Neuron (in vitro differentiated cells): ENCODE measurements at regions not wholly inside any gene's neighbourhood (a gene's known extent, or its start where the extent isn't known, plus 50 kb on each side); places are given as distances from the start of the nearest gene placed in this dataset.

Experiments
- H2AFZ ChIP-seq: one replicate; pipeline ENCODE4 v1.6.1; 2013; ENCODE audit warnings: low read depth, mild to moderate bottlenecking, inconsistent platforms, low read length, moderate library complexity
- H3K27me3 ChIP-seq: one replicate; pipeline ENCODE4 v1.6.1; 2013; ENCODE audit warnings: low read length; ENCODE audit not compliant: insufficient read depth
- H3K36me3 ChIP-seq: one replicate; pipeline ENCODE4 v1.6.1; 2013; ENCODE audit warnings: low read length; ENCODE audit not compliant: insufficient read depth
- H3K4me1 ChIP-seq: one replicate; pipeline ENCODE4 v1.6.1; 2013; ENCODE audit warnings: low read length; ENCODE audit not compliant: insufficient read depth
- H3K4me3 ChIP-seq: 2 replicates; pipeline ENCODE4 v1.5.1; 2013; ENCODE audit warnings: mild to moderate bottlenecking, low read length, moderate library complexity
- H3K9me3 ChIP-seq: one replicate; pipeline ENCODE4 v1.6.1; 2013; ENCODE audit warnings: low read length

GRCh38 chr5:124087752-124088151 is 575.8 kb downstream of the CSNK1G3 start:
- H2AFZ ChIP-seq = no peak overlapping the region
- H3K9me3 ChIP-seq = no peaks in the 10 kb centered on the region
- H3K36me3 ChIP-seq = no peaks in the 10 kb centered on the region
- peaks cover 32% of the 10 kb centered on the region for H3K4me1 ChIP-seq
- no peak overlapping the region for H3K4me3 ChIP-seq
- no peaks in the 10 kb centered on the region for H3K27me3 ChIP-seq

- H3K4me1 ChIP-seq = no peaks in the 10 kb centered on the region
- no peaks in the 10 kb centered on the region for H3K36me3 ChIP-seq
- no peaks in the 10 kb centered on the region for H3K27me3 ChIP-seq
- no peak overlapping the region for H3K4me3 ChIP-seq
- no peaks in the 10 kb centered on the region for H3K9me3 ChIP-seq
- no peak overlapping the region for H2AFZ ChIP-seq
Measured at GRCh38 chr5:124080256-124080655, 568.3 kb downstream of the CSNK1G3 start.

- no peaks in the 10 kb centered on the region for H3K4me1 ChIP-seq
Measured at GRCh38 chr5:124079062-124079461, 567.1 kb downstream of the CSNK1G3 start.

GRCh38 chr5:124074500-124074899 is 562.5 kb downstream of the CSNK1G3 start:
- H2AFZ ChIP-seq = no peak overlapping the region
- no peak overlapping the region for H3K4me3 ChIP-seq
- H3K27me3 ChIP-seq = no peaks in the 10 kb centered on the region
- no peaks in the 10 kb centered on the region for H3K36me3 ChIP-seq
- H3K9me3 ChIP-seq = no peaks in the 10 kb centered on the region
- no peaks in the 10 kb centered on the region for H3K4me1 ChIP-seq

More at GRCh38 chr5:124079062-124079461, 567.1 kb downstream of the CSNK1G3 start:
- H3K36me3 ChIP-seq = no peaks in the 10 kb centered on the region
- no peak overlapping the region for H2AFZ ChIP-seq
- H3K9me3 ChIP-seq = no peaks in the 10 kb centered on the region
- H3K27me3 ChIP-seq = no peaks in the 10 kb centered on the region
- no peak overlapping the region for H3K4me3 ChIP-seq

GRCh38 chr5:124072570-124072969 is 560.6 kb downstream of the CSNK1G3 start:
- Histone ChIP-seq H3K4me3 (no peak overlapping the region), H3K9me3 (no peaks in the 10 kb centered on the region), H3K27me3 (no peaks in the 10 kb centered on the region), H3K4me1 (no peaks in the 10 kb centered on the region), H3K36me3 (no peaks in the 10 kb centered on the region), H2AFZ (no peak overlapping the region)

- H2AFZ ChIP-seq = no peak overlapping the region
- H3K4me1 ChIP-seq = no peaks in the 10 kb centered on the region
- H3K4me3 ChIP-seq = no peak overlapping the region
- H3K36me3 ChIP-seq = no peaks in the 10 kb centered on the region
- no peaks in the 10 kb centered on the region for H3K9me3 ChIP-seq
- no peaks in the 10 kb centered on the region for H3K27me3 ChIP-seq
Measured at GRCh38 chr5:124071039-124071438, 559.1 kb downstream of the CSNK1G3 start.

- Histone ChIP-seq H3K27me3 (no peaks in the 10 kb centered on the region), H3K36me3 (no peaks in the 10 kb centered on the region), H3K4me3 (no peak overlapping the region), H3K4me1 (no peaks in the 10 kb centered on the region), H2AFZ (no peak overlapping the region), H3K9me3 (no peaks in the 10 kb centered on the region)
Measured at GRCh38 chr5:124065508-124065907, 553.5 kb downstream of the CSNK1G3 start.

- Histone ChIP-seq H3K36me3 (no peaks in the 10 kb centered on the region), H3K4me1 (no peaks in the 10 kb centered on the region), H3K9me3 (no peaks in the 10 kb centered on the region), H3K4me3 (no peak overlapping the region), H3K27me3 (no peaks in the 10 kb centered on the region), H2AFZ (no peak overlapping the region)
Measured at GRCh38 chr5:124064956-124065355, 553.0 kb downstream of the CSNK1G3 start.

GRCh38 chr5:124061663-124062062 is 549.7 kb downstream of the CSNK1G3 start:
- no peaks in the 10 kb centered on the region for H3K27me3 ChIP-seq
- H2AFZ ChIP-seq = no peak overlapping the region
- H3K9me3 ChIP-seq = no peaks in the 10 kb centered on the region
- H3K4me3 ChIP-seq = no peak overlapping the region
- H3K36me3 ChIP-seq = no peaks in the 10 kb centered on the region
- H3K4me1 ChIP-seq = no peaks in the 10 kb centered on the region

GRCh38 chr5:124061068-124061430 is 549.1 kb downstream of the CSNK1G3 start:
- Histone ChIP-seq H3K9me3 (no peaks in the 10 kb centered on the region), H3K27me3 (no peaks in the 10 kb centered on the region), H3K36me3 (no peaks in the 10 kb centered on the region), H2AFZ (no peak overlapping the region), H3K4me3 (no peak overlapping the region), H3K4me1 (no peaks in the 10 kb centered on the region)

GRCh38 chr5:124060413-124061067 is 548.6 kb downstream of the CSNK1G3 start:
- H3K9me3 ChIP-seq = no peaks in the 10 kb centered on the region
- no peak overlapping the region for H3K4me3 ChIP-seq
- no peaks in the 10 kb centered on the region for H3K4me1 ChIP-seq
- no peaks in the 10 kb centered on the region for H3K27me3 ChIP-seq
- H2AFZ ChIP-seq = no peak overlapping the region
- H3K36me3 ChIP-seq = no peaks in the 10 kb centered on the region

- Histone ChIP-seq H3K27me3 (no peaks in the 10 kb centered on the region), H3K4me1 (no peaks in the 10 kb centered on the region), H3K9me3 (no peaks in the 10 kb centered on the region), H2AFZ (no peak overlapping the region), H3K4me3 (no peak overlapping the region), H3K36me3 (no peaks in the 10 kb centered on the region)
Measured at GRCh38 chr5:124060011-124060410, 548.0 kb downstream of the CSNK1G3 start.

GRCh38 chr5:124059200-124059599 is 547.2 kb downstream of the CSNK1G3 start:
- Histone ChIP-seq H3K4me1 (peaks cover 3% of the 10 kb centered on the region), H3K36me3 (no peaks in the 10 kb centered on the region), H3K9me3 (no peaks in the 10 kb centered on the region), H2AFZ (no peak overlapping the region), H3K4me3 (no peak overlapping the region), H3K27me3 (no peaks in the 10 kb centered on the region)

GRCh38 chr5:124057724-124058231 is 545.8 kb downstream of the CSNK1G3 start:
- H3K36me3 ChIP-seq = no peaks in the 10 kb centered on the region
- H3K27me3 ChIP-seq = no peaks in the 10 kb centered on the region

More at GRCh38 chr5:124057724-124058231, 545.8 kb downstream of the CSNK1G3 start:
- H3K9me3 ChIP-seq = no peaks in the 10 kb centered on the region
- H2AFZ ChIP-seq = no peak overlapping the region
- no peak overlapping the region for H3K4me3 ChIP-seq
- peaks cover 3% of the 10 kb centered on the region for H3K4me1 ChIP-seq
